AG09319 (cell line): ENCODE measurements at regions not wholly inside any gene's neighbourhood (a gene's known extent, or its start where the extent isn't known, plus 50 kb on each side); places are given as distances from the start of the nearest gene placed in this dataset.

Source experiments
- DNase-seq: peaks from one replicate; pipeline ENCODE4 v3.0.0-alpha.2; 2010; ENCODE audit warnings: low read depth; ENCODE audit errors: extremely low read depth
- TF ChIP-seq, protein P1 (sequence below): IDR thresholded peaks from 2 replicates; pipeline ENCODE4 v1.5.1; 2011; ENCODE audit warnings: low read depth, mild to moderate bottlenecking, inconsistent platforms, low read length, moderate library complexity

DNA sequence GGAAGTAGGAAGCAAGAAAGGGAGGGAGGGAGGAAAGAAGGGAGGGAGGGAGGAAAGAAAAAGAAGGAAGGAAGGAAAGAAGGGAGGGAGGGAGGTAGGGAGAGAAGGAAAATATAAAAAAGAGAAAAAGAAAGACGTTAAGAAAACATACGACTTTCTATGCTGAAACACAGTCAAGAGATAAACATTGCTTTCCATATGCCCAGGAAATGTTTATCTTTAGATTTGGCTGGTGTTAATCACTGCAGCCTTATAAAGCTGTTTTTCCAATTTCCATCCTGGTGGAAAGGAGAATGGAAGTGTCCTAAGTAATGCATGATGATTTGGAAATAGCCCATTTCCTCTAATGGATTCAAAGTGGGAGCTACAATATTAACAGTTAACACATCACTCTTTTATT lies 524.3 kb downstream of the MTRR start:
- TF ChIP-seq, protein P1, sequence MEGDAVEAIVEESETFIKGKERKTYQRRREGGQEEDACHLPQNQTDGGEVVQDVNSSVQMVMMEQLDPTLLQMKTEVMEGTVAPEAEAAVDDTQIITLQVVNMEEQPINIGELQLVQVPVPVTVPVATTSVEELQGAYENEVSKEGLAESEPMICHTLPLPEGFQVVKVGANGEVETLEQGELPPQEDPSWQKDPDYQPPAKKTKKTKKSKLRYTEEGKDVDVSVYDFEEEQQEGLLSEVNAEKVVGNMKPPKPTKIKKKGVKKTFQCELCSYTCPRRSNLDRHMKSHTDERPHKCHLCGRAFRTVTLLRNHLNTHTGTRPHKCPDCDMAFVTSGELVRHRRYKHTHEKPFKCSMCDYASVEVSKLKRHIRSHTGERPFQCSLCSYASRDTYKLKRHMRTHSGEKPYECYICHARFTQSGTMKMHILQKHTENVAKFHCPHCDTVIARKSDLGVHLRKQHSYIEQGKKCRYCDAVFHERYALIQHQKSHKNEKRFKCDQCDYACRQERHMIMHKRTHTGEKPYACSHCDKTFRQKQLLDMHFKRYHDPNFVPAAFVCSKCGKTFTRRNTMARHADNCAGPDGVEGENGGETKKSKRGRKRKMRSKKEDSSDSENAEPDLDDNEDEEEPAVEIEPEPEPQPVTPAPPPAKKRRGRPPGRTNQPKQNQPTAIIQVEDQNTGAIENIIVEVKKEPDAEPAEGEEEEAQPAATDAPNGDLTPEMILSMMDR, result no peak
- DNase-seq, result no peak

DNA sequence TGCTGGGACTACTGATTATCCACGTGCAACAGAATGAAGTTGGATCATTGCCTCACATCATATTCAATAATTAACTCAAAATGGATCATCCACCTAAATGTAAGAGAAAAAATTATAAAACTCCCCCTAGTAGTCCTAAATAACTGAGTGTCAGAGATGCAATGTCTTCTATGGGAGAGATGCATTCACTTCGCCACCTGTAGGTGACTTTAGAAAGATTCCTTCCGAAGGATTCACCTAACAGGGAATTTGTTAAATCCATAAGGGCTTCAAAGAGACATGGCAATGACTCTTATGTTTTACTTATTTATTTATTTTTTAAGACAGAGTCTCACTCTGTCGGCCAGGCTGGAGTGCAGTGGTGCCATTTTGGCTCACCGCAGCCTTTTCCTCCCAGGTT lies 526.0 kb downstream of the MTRR start:
- TF ChIP-seq, protein P1, result no peak
- no peak for DNase-seq

DNA sequence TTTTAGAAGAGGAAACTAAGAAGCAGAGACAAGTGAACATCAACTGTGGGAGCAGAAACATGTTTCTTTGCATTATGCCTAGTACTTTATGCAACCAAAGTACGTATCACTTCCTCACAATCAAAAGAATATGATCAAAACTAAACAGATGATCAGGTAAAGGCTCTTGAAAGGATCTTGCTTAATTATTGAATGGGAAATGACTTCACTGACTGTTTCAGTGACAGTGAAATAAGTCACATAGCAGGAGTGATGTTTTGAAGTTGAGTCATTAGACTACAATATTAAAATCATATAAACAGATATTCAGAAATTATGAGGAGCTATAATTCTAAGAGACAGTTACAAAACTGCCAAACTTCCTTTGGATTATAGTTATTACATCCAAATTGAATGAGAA lies 527.3 kb downstream of the MTRR start:
- TF ChIP-seq, protein P1, result no peak
- no peak for DNase-seq

DNA sequence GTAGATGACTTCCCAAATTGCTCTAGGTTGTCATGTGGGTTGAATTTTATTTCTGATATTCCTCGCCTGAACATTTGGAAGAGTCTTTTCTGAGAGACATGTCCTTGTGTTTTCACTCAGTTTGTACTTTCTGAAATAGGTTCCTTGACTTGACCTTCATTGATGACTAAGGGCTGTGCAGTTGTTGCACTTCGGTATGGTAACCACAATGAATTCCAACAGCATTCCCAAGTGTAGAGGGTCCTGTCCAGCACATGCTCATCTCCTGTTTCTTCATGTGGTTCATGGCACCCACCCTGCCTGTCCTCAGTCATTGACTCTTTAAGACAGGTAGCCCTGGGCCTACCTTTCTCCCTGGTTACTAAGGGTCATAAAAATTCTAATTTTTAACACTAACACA lies 527.8 kb downstream of the MTRR start:
- DNase-seq, result no peak
- TF ChIP-seq, protein P1, result no peak

DNA sequence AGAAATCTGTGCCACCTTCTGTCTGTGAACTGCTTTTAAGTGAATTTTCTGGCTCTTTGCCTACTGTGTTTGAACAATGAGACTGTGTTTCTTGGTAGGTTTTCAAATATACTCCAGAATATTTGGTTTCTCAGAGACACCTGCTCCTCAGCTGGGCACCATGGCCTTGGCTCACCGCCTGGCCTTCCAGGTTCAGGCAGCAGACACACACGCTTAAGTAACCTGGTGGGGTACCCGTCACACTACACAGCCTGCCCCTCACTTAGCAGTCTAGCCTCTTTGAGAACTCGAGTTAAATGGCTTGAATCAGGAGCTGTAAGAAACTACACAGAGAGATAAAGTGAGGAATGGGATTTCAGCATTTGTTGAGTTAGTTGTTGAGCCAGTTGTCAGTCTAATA lies 530.5 kb downstream of the MTRR start:
- DNase-seq, result no peak
- TF ChIP-seq, protein P1, result no peak

DNA sequence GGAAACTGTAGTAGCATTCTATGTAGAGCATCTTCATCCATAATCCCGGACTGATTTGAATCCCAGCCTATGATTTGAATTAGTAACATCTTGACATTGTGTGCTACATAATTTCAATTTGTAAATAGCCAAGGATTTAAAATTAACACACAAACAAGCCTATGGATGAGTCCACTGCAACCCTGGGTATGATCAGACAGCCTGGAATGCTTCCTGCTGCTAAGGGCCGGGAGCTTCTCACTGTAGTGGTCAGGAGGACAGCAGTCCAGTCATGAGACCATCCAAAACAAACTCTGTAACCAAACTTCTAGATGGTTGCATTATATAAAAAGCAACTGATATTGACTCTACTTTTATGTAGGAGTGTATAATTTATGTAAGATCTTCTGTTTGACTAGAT lies 539.3 kb downstream of the MTRR start:
- TF ChIP-seq, protein P1, result no peak
- DNase-seq, result no peak

DNA sequence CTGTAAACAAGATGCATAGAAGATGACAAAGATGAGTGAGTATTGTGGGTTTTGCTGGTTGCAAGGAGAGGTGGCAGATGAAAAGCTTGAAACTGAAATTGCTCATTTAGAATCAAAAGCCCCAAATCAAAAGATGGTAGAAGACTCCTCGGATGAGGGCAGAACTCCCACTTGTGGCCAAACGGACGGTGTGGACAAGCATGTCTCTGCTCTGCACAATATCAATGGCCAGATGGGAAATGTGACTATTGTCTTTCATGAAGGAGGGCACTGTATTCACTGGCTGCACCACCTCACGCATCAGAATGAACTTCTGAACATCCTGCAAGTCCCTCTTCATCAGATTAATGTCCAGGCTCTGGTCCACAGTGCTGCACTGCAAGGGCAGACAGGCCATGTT lies 541.7 kb downstream of the MTRR start:
- DNase-seq, result no peak

More for the DNA sequence above, 541.7 kb downstream of the MTRR start:
- TF ChIP-seq, protein P1, result no peak
